Activated CD4-positive, alpha-beta T cell treated with anti-CD3 and anti-CD28 coated beads, Interleukin-10, Interleukin-2, amounts not matched to agents 100 ng/mL and 50 ng/mL, durations not matched to agents 16 hours and 8 hours (primary cell): ENCODE measurements at regions not wholly inside any gene's neighbourhood (a gene's known extent, or its start where the extent isn't known, plus 50 kb on each side); places are given as distances from the start of the nearest gene placed in this dataset.
"Not testable (repeated sequence)": the region's sequence is repeated elsewhere in the genome, so short reads cannot be mapped to it uniquely, and the experiment has no call there.

ENCODE experiments used
- DNase-seq: peaks from one replicate; pipeline ENCODE4 v3.0.0-alpha.2; 2020

DNA sequence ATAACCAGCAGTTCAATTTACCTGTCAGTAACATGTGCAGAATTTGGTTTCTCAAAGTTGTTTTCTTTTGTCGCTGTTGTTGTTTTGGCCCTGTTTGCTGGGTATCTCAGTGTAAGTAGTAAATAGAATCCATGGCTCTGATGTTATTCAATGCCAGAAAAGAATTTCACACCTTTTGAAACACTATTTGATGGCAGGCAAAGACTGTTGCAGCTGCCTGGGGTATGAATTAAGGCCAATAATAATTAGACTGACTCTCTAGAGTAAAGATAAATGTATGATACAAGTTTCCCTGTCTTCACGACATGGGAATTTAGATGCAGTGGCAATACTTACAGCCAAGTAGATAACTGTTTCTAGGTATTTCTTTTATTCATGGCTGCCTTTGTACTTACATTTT lies 281.4 kb downstream of the CD83 start:
- DNase-seq, result no peak

DNA sequence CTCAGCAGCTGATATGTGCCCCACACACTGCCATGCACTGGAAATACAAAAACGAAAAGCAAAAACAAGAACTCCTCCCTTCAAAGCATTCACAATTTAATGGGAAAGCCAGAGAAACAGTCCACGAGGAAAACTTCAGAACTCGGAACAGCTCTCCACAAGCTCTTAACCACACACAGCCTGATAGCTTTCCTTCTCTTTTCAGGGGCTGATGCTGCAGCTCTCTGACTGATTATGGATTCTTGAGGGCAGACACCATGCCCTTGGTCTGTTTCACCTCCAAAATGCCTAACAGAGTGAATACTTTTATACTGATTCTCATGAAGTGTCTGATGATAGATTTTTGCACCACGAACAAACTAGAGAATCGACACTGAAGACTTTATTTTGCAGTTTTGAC lies 282.1 kb downstream of the CD83 start:
- DNase-seq, result no peak

DNA sequence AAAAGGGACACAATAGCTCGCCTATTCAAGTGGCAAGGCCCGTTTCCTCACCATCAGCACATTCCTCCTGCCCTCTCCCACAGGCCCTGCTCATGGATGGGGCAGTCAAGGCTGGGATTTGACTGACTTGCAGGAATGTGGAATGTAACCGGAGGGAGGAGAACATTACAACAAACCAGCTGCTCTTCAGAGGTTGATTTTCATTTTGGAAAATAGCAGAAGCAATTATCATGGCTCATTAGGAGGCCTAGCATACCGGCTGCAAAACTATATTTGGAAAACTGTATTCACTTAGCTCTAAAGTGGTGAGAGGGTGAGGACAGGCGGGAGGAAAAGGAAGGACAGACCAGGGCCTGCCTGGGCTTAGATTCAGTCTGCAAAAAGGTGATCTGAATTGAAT lies 283.7 kb downstream of the CD83 start:
- no peak for DNase-seq

DNA sequence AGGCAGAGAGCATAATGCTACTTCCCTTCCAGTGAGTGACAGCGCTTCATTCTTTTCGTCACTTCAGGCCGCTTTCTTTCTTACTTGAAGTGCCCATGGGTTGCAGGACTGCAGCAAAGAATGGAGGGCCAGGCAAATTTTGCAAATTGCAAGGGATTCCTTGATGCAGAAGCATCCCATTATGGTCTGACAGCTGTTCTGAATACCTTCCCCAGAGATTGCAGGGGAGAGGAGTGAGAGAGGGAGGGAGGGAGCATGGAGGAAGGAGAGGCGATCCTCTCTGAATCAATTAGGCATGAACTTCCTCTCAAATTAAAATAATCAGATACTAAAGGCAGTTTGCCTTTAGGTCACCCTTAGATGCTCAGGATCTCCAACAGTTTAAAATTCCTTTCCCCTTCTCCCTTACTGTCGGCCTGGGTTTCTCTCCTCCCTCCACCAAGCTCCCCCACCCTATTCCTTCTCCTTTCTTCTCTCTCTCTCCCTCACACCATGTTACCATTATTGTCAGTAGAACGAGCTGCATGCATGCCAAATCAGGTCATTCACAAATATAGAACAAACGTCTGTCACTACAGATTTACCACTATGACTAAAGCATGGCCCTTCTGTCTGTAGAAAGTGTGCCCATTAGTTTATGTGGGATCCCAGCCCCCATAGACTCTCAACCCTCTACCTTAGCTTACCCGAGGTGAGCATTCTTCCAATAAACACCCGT lies 289.2 kb downstream of the CD83 start:
- no peak for DNase-seq

DNA sequence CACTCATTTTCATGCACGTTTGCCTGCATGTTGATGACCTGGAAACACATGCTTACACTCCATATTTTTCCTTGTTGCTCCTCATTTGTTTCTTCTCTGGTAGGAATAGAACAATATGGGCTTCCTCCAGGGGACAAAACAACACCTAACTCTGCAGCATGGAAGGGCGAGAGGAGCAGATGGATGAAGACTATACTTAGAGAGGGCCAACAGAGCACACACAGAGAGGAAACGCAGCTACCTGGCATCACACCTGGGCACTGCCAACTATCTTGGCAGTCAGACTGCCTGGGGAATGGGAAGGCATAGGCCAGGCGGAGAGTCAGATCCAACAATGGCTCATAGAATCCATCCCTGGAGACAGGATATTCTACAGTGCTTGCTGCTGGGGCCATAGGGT lies 290.9 kb downstream of the CD83 start:
- DNase-seq, result no peak

DNA sequence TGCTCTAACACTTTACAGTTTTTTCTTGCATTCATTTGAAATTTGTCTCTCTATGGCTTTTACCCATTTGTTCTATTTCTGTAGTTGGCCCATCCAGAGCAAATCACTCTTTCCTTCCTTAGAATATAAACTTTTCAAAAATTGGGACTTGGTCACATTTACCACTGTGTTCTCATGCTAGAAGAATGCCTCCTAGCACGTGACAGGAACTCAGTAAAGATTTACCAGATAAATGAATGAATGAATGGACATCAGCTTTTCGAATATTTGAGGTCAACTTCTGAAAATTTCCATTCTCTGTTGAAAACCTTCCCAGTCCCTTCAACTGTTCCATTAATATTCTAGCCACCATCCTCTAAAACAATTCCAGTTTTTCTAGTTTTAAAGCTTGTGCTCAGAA lies 294.5 kb downstream of the CD83 start:
- DNase-seq, result no peak

DNA sequence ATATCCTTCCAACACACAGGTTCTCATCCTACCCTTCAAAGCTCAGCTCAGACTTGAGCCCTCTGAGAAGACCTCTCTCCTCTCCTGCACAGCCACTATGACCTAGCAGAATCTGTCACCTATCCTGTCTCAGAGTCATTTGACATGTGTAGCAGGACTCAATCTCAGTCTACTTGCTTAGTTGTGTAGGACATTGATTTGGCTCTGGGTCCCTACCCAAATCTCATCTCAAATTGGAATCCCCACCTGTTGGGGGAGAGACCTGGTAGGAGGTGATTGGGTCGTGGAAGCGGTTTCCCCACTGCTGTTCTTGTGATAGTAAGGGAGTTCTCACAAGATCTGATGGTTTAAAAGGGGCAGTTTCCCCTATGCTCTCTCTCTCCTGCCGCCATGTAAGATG lies 297.9 kb downstream of the CD83 start:
- no peak for DNase-seq

DNA sequence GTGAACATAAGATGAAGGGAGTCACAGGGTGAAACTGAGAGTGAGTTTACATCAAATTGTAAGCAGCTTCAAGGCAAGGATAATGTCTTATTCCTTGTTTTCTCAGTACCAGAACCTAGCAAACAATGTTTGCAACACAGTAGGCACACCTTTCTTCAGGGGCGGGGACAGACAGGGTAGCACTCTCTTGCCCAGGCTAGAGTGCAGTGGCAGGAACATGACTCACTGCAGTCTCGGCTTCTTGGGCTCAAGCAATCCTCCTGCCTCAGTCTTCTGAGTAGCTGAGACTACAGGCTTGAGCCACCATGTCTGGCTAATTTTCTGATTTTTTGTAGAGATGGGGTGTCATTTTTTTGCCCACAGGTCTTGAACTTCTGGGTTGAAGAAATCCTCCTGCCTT lies 299.8 kb downstream of the CD83 start:
- no peak for DNase-seq

DNA sequence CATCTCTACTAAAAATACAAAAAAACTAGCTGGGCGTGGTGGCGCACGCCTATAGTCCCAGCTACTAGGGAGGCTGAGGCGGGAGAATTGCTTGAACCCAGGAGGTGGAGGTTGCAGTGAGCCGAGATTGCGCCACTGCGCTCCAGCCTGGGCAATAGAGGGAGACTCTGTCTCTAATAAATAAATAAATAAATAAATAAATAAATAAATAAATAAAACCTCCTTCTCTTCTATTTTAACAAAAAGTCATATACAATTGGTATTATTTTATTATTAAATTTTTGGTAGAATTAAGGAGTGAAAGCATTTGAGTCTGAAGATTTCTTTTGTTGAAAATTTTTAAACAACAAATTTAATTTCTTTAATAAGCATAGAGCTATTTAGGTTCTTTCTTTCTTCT lies 301.7 kb downstream of the CD83 start:
- not testable (repeated sequence) for DNase-seq

DNA sequence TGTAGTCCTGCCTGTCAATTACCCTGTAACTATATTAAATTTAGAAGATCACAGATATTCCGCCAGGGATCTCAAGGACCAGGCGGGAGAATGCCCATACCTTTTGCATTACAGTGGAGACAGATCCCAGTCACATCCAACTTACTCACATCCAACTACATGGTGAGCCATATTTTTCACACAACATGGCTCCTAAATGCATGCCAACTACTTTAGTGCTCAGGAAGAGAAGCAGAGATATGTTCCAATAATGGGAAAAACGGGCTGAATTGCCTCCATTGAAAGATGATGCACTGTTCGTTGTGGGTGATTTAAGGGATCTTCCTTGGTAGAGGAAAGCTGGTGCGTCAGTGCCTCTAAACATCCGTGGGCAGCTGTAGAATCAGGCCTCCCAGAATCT lies 304.5 kb downstream of the CD83 start:
- DNase-seq, result no peak

DNA sequence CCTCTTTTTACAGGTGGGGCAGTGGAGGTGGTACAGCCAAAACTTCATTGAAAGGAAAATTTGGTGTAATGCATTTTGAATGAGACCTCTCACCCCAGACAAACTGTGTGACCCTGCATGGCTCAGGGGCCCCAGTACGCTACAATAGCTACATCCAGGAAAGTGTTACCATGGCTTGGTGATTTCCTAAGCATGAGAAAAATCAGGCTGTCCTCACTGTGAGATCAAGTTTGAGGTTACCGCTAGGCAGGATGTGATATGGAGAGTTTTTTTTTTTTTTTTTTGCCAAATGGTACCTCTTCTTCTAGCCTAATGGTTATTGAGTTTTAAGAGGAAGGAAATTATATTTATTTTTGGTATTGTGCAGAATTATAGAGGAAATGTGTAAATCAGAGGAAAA lies 305.3 kb downstream of the CD83 start:
- DNase-seq, result no peak

DNA sequence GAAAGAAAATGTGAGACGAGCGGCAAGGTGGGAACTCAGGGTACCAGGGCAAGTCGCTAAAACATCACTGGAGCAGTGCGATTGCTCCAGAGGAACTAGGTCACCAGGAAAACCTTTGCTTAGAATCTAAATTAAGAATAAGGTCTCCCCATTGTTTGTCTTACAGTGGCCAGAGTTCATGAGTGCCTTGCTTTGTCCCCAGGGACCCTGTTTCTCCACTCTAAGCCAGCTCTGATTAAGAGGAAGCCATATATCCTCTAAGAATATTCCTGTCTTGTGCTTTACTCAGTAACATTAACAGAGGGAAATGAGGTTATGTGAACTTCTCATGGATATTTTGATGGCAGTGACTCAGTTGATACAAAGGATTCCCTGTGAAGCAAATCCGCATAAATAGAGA lies 305.8 kb downstream of the CD83 start:
- no peak for DNase-seq

DNA sequence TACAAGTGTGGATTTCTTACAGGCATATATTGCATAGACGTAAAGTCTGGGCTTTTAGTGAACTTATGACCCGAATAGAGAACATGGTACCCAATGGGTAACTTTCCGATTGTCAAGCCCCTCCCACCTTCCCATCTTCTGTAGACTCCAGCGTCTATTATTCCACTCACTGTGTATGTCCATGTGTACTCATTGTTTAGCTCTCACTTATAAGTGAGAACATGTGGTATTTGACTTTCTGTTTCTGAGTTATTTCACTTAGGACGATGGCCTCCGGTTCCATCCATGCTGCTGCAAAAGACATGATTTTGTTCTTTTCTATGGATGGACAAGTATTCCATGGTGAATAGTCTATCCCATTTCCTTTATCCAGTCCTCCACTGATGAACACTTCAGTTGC lies 306.4 kb downstream of the CD83 start:
- DNase-seq, result peak; percentile 15

DNA sequence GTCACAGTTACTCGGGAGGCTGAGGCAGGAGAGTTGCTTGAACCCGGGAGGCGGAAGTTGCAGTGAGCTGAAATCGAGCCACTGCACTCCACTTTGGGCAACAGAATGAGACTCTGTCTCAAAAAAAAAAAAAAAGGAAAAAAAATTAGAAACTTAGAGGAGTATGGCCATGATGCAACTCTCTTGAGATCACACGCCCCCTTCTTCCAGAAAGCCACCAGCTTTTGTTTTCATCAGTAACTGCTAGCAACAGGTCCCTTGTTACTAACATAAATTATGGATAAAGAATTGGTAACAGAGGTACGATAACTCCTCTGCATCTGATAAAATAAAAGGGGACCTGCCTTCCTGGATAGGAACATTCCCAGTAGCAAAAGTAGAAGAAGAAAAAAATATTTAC lies 308.2 kb downstream of the CD83 start:
- no peak for DNase-seq

DNA sequence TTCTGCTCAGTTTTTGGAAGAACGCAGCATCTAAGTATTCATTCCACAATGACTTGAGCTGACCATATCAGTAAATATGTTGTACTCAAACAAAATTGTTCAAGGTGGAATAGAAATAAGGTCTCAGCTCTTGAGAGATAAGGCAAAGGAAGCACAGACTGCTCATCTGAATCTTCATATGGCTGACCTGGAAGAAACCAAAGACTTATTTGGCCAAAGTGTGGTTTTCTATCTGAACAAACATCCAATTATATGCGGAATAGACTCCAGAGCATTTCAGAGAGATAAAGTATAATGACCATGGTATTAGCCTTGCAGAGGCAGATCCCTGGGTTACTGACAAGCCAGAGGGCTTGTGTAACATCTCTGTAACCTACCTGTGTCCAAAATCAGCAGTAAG lies 308.7 kb downstream of the CD83 start:
- no peak for DNase-seq

DNA sequence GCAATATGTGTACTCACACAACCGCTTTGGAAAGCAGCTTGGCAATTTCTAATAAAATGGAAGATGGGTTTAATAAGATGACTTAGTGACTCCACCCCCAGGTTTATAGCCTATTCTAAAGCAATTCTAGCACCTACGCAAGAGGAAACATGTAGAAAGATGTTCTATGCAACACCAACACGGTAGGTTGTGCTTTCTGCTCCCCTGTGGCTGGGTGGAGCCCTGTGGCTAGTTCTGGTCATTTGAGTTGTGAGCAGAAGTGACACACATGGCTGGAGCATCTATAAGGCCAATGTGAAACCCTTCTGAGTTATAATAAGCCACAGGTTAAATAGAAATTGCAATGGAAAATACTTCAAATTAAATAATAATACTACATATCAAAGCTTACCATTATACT lies 310.7 kb downstream of the CD83 start:
- DNase-seq, result no peak

DNA sequence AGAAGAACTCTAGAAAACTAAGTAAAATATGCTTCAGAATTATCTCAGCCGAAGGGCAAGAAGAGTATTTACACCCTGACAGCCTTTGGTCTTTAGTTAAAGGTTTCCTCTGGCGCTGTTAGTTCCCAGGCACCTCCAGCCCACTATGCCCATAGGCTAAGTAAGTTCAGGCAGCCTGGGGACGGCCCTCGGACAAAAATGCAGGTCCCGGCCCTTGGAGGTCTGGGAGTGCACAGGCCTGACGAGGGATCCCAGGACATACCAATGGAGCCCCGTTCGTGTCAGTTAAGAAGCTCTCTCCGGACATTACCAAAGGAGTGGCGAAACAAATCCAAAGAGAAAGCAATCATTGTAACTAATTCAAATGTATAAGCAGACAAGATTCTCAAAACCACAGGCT lies 311.8 kb downstream of the CD83 start:
- DNase-seq, result no peak

DNA sequence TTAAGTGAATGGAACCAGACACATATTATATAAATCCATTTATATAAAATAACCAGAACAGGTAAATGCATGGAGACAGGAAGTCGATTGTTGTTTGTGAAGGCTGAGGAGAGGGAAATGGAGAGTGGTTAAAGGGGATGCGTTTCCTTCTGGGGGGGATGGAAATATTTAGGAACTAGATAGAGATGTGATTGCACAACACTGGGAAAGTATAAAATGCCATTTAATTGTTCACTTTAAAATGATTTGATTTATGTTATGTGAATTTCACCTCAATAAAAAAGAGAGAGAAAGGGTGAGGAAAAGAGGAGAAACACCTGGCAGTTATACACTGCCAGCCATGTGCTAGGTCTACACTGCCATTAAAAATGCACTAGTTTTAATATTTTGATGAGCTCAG lies 312.6 kb downstream of the CD83 start:
- no peak for DNase-seq

DNA sequence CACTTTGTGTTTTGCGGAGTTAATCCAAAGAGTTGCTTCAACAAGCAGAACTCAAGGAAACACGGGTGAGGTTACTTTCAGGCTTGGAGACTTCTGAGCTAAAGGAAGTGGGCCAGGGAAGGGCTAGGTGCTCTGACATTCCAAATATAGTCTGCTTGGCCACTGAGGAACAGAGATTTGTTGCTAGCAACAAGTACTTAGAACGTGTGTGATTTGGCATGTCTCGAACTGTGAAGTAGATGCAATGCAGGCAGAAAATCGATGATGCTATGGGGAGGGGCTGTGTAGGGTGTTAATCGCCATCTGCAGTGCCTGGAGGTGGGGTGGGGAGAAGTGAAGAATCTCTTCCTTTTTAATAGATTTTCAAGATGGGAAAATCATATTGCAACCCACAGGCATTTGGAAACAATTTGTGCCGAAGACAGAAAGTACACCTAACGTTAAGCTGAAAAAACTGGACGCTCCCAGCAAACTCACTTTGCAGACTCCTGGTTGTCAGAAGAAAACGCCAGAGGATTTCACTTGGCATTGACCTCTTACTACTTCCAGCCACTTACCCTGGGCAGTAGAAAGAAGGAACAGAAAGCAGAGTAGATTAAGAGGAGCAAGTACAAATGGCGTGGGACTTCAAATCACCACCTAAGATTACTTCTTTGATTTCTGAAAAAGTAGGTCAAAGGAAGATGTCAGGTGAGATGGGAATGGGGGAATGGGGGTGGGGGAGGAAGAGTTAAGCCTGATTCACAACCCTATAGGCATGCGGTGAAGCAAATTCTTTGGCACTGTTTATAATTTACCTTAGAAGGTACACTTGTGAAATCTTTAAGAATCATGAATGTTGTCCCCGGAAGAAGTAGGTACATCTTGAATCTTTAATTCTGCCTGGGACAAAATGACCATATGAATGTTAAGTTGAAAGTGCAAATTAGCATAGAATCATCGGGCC lies 314.1 kb downstream of the CD83 start:
- no peak for DNase-seq

DNA sequence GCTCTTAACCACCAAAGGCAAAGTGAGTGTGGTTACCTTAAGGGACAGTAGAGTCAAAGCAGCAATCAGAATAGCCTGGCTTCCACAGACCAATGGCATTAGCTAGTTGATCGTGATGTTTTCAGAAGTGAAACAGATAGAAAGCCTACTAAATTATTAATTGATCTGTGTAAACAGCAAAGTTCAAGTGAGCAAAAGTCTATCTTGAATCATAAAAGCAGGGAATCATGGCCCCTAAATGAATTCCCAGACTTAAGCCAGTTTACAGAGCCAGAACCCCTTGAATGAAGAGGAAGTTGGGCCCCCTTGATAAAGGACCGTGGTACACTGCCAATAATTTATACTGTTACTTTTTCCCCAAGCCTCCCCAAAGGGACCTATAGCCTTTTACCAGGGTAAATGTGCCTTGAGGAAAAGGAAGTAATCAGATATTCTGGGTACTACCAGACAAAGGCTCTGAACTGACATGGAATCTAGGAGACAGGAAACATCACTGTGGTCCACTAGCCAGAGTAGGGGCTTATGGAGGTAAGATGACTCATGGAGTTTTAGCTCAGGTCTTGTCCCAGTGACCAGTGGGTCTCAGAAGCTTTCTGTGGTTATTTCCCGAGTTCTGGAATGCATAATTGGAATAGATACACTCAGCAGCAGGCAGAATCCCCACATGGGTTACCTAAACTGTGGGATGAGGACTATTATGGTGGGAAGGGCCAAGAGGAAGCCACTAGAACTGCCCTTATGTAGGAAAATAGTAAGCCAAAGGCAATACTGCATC lies 317.5 kb downstream of the CD83 start:
- no peak for DNase-seq

DNA sequence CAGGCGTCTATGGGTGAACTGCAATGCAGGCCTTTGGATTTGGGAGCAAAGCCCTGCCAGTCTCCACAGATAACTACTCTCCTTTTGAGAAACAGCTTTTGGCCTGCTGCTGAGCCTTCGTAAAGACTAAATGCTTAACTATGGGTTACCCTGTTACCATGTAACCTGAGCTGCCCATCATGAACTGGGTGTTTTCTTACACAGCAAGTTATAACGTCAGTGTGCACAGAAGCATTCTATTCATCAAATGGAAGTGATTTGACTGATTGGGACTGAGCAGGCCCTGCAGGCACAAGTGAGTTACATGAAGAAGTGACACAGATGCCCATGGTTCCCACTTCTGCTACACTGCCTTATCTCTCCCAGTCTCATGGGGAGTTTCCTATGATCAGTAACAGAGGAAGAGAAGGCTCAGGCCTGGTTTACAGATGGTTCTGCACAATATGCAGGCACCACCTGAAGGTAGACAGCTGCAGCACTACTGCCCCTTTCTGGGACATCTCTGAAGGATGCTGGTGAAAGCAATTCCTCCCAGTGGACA lies 319.1 kb downstream of the CD83 start:
- no peak for DNase-seq

DNA sequence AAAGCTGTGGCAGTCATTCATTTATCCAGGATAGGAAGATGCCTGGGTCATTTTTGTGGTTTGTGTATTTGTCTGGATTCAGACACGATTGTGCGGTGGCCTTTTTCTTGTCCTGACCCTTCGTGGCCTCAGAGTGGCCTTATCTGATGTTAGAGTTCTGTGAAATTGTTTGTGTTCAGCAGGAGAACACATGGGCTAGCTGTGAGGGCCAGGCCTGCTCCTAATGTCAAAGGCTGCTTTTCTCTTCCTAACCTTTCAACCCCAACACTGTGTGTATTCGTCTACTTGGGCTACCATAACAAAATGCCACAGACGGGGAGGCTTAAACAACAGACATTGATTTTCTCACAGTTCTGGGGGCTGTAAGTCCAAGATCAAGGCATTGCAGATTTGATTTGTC lies 321.8 kb downstream of the CD83 start:
- no peak for DNase-seq

DNA sequence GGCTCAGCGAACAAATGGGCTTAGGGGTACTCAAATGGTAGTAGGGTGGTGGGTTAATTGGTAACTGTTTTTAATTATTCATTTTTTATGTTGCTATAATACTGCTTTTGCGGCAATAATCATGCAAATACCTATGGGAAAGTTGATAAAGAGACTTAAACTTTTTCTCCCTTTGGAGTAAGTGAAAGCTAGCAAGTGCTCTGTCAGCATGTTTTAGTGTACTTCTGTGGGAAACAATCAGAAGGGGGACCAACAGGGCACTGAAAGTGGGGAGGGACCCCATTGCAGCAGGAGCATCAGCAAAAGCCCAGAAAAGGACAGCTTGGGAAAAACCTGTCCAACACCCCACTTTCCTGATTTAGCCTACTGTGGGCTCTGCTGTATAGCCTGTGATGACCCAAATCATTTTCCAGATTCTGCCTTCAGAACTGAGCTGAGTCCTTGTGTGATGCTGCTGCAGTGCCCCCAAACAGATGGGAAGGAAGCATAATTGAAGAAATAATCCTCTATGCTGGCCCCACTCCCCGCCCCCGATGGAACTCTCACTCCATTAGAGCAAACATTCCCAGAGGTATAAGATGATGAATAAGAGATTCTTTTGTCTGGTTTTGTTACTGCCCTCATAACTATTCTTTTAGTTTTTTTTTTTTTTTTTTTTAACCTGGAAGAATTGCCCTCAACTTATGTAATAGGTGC lies 322.8 kb downstream of the CD83 start:
- DNase-seq, result no peak
